ENCODE measurements at regions not wholly inside any gene's neighbourhood (a gene's known extent, or its start where the extent isn't known, plus 50 kb on each side); places are given as distances from the start of the nearest gene placed in this dataset.

- TF ChIP-seq, protein P1, sequence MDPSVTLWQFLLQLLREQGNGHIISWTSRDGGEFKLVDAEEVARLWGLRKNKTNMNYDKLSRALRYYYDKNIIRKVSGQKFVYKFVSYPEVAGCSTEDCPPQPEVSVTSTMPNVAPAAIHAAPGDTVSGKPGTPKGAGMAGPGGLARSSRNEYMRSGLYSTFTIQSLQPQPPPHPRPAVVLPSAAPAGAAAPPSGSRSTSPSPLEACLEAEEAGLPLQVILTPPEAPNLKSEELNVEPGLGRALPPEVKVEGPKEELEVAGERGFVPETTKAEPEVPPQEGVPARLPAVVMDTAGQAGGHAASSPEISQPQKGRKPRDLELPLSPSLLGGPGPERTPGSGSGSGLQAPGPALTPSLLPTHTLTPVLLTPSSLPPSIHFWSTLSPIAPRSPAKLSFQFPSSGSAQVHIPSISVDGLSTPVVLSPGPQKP (IDR thresholded peaks at IDR 0.05; ENCODE audit: low read depth, low read length) = no peak
- TF ChIP-seq, protein P2, sequence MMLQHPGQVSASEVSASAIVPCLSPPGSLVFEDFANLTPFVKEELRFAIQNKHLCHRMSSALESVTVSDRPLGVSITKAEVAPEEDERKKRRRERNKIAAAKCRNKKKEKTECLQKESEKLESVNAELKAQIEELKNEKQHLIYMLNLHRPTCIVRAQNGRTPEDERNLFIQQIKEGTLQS (IDR thresholded peaks at IDR 0.05; ENCODE audit: borderline replicate concordance, extremely low read depth, low read depth, low read length) = no peak
- TF ChIP-seq, protein P3, sequence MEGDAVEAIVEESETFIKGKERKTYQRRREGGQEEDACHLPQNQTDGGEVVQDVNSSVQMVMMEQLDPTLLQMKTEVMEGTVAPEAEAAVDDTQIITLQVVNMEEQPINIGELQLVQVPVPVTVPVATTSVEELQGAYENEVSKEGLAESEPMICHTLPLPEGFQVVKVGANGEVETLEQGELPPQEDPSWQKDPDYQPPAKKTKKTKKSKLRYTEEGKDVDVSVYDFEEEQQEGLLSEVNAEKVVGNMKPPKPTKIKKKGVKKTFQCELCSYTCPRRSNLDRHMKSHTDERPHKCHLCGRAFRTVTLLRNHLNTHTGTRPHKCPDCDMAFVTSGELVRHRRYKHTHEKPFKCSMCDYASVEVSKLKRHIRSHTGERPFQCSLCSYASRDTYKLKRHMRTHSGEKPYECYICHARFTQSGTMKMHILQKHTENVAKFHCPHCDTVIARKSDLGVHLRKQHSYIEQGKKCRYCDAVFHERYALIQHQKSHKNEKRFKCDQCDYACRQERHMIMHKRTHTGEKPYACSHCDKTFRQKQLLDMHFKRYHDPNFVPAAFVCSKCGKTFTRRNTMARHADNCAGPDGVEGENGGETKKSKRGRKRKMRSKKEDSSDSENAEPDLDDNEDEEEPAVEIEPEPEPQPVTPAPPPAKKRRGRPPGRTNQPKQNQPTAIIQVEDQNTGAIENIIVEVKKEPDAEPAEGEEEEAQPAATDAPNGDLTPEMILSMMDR (IDR thresholded peaks at IDR 0.05 in 2 of 3, conservative IDR thresholded peaks at IDR 0.05 in 1 of 3; ENCODE audit: control insufficient read depth in 2 of 3, extremely low read depth in 1 of 3, insufficient read depth in 1 of 3, low read depth in 3 of 3, low read length in 3 of 3) = no peak
- no peak for TF ChIP-seq PBX3 (IDR thresholded peaks at IDR 0.05; ENCODE audit: insufficient replicate concordance, low read depth, low read length)
- no peak for TF ChIP-seq POLR2A (IDR thresholded peaks at IDR 0.05; ENCODE audit: low read depth, low read length)
- no peak for TF ChIP-seq CBX5 (IDR thresholded peaks at IDR 0.05; ENCODE audit: low read depth)
- no peak for TF ChIP-seq NFYB (IDR thresholded peaks at IDR 0.05; ENCODE audit: insufficient read depth, low read depth, low read length)
- no peak for TF ChIP-seq E2F4 (IDR thresholded peaks at IDR 0.05; ENCODE audit: low read depth, low read length)
- TF ChIP-seq SMC3 (IDR thresholded peaks at IDR 0.05; ENCODE audit: borderline replicate concordance, low read length) = no peak
- TF ChIP-seq FOXK2 (IDR thresholded peaks at IDR 0.05) = no peak
- TF ChIP-seq E2F8 (IDR thresholded peaks at IDR 0.05; ENCODE audit: low read depth, partially characterized antibody) = no peak
These were observed 325.0 kb upstream of the MSX2 start for GRCh38 chr5:174399411-174399810.

All from GM12878 (cell line).